HG02943 (cell line): ENCODE measurements at regions not wholly inside any gene's neighbourhood (a gene's known extent, or its start where the extent isn't known, plus 50 kb on each side); places are given as distances from the start of the nearest gene placed in this dataset.
"Not testable (repeated sequence)": the region's sequence is repeated elsewhere in the genome, so short reads cannot be mapped to it uniquely, and the experiment has no call there.

Experiments used
- ATAC-seq: cut with Tn5 transposase; IDR thresholded peaks from one replicate; pipeline ENCODE4 v1.9.1; 2021; ENCODE audit warnings: mild to moderate bottlenecking, low read depth, moderate library complexity; ENCODE audit not compliant: unreplicated experiment

- ATAC-seq = not testable (repeated sequence)
These were observed 67.8 kb downstream of the MRPL36 start for GRCh38 chr5:1731855-1732237.

DNA sequence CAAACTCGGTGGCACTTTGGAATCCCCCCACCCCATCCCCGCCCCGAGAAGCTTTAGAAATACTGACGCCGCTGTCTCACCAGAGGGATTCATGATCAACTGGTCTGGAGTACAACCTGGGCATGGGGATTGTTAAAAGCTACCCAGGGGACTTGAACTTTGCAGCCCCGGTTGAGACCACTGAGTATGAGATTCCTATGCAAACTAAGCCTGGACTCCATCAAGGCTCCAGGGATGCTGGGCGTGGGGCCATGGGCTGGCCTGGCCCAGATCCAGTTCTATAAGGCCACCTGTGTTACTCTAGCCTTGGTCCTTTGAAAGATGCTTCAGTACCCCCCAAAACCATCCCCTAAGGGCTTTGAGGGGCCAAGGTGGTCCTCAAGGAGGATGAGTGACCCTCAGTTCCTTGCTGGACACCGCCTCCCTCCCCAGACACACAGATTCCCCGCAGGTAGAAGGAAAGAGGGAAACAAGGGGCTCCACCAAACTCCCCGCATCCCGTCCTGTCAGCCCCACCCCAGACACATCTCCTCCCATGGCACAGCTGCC is 68.5 kb downstream of the MRPL36 start:
- no peak for ATAC-seq

DNA sequence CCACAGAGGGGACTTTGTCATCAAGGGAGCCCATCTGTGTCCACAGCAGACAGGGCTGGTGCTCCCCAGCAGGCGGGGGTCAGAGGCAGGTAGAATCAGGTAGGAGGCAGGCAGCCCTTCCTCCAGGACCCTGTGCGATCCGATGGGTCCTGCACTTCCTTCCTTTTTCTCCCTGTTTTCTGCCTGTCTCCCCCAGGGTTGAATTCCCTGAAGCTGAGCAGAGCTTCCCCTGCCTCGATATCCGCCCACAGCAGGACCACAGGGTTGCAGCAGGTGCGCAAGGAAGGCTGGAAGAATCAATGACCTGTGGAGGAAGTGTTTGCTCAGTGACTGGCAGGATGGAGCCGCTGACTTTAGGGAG is 69.2 kb downstream of the MRPL36 start:
- ATAC-seq = no peak

DNA sequence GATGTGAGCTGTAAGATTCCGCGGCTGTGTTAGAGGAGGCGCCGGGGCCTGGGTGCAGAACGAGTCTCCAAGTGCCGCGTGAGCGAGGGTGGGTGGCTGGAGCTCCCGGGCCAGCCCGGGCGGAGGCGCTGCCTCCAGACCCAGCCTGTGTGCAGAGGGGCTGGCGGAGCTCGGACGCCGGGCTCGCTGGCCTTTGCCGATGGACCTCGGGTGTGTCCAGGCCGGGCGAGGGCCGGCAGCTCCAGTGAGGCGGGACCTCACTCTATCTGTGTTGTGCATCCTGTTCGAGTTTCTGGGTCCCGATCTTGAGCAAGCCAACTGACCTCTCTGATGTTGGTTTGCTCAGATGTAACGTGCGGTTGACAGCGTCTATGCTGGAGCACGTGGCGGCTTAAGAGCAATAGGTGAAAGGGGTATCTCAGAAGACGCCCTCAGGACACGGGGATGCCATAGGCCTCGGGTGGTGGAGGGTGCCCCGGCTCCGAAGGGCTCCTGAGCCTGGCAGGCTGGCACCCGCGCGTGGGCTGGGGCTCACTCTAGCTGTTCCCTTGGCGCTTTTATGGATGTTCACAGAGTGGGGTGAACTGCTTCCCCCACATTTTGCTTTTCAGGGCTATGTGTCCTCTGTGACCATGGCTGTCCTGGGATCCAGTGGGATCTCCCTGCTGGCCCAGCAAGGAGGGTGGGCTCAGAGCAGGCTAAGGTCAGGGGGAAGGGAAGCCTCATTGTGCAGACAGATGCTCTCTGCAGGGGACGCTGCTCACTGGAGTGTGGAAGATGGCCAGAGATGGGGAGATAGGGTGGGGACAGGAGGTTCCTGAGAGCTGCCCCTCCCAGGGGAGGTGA is 69.8 kb downstream of the MRPL36 start:
- no peak for ATAC-seq

DNA sequence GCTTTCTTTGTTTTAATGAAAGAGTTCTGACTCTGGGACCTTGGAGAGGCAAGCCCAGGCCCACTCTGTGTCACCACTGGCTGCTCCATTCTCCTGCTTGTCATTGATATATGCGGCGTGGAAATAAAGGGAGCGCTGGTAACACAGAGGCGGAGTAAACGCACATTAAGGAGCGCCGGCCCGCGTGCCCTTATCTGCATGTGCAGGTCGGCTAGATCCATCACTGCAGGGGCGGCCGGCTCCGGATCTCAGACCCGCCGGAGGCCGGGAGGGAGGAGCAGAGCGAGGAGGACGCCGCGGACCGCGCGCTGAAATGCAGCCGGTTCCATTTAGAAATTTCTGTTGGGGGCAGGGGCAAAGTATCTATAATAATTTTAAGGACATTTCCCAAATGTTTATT is 70.8 kb downstream of the MRPL36 start:
- ATAC-seq = no peak

GRCh38 chr5:1727571-1727970 is 72.1 kb downstream of the MRPL36 start:
- no peak for ATAC-seq

- no peak for ATAC-seq
These were observed 72.7 kb downstream of the MRPL36 start for GRCh38 chr5:1726956-1727355.

GRCh38 chr5:1726469-1726865 is 73.2 kb downstream of the MRPL36 start:
- ATAC-seq = no peak

DNA sequence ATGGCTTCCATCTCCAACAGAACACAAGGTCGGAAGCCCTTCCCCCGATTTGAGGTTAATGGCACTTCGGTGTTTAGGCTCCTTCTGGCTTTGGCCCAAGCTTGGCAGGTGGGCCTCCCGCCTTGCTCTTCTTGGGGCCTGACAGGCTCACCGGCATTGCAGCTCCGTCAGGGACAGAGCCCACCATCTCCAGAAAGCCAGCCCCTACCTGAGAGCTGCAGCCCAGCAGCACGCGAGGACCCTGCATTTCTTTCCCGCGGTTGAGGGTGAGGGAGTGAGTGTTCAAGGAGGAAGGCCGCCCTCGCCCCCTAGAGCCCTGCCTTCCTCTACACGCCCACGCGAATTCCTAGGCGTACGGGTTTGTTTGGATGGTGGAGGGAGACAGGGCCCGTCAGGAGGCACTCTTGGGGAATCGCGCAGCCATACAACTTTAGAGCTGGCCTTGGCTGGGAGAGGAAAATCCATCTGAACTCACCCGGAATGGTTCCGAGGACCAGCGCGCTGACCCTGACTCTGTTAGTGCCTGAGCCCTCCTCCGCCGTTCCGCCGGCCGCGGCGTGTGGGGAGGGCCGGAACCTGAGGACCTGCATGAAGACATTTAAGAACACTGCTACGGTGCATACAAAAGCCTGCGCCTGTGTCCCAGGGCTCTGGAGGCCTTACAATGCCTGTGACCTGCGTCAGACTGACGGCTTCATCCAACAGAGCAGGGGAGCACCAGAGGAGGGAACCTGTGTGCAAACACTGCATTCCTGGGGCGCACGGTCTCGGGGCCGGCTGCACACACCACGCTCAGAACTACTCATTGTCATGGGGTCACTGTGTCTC is 73.8 kb downstream of the MRPL36 start:
- no peak for ATAC-seq

GRCh38 chr5:1724822-1725602 is 74.6 kb downstream of the MRPL36 start:
- no peak for ATAC-seq

GRCh38 chr5:1723957-1724821 is 75.4 kb downstream of the MRPL36 start:
- no peak for ATAC-seq

GRCh38 chr5:1723476-1723875 is 76.2 kb downstream of the MRPL36 start:
- no peak for ATAC-seq

DNA sequence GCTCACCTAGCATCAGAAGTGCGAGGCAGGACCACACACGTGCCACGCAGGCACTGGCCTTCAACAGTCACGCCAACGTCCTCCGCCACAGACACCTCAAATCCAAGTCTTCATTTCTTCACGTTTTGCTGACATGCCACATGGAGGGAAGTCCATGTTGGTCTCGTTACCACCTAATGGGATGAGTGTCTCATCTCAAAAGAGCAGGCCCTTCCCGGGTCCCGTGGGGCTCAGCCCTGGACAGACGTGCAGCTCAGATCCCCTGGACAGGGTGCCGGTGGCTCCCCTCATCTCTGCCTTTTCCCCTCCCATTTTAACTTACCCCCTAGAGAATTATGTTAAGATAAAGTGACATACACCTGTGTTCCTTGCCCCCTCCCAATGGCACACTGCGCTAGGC is 76.8 kb downstream of the MRPL36 start:
- no peak for ATAC-seq

- ATAC-seq = no peak
These were observed 79.1 kb downstream of the MRPL36 start for GRCh38 chr5:1720396-1721110.

DNA sequence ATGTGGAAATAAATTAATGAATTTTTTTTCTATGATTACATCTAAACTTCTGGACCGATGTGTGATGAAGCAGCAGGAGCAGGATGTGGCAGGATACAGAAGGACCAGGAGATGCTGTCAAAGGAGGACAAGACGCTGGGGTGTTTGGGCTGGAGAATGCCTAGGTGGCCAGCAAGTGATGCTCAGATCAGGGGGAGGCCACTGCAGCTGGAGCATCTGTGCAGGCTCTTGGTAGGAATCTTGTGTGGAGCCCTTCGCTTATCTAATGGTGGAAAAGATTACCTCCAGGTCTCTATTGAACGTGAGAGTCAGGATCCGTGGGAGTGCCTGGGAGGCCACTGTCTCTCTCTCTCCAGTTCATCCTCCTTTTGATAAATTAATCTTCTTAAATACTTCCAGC is 79.8 kb downstream of the MRPL36 start:
- no peak for ATAC-seq

DNA sequence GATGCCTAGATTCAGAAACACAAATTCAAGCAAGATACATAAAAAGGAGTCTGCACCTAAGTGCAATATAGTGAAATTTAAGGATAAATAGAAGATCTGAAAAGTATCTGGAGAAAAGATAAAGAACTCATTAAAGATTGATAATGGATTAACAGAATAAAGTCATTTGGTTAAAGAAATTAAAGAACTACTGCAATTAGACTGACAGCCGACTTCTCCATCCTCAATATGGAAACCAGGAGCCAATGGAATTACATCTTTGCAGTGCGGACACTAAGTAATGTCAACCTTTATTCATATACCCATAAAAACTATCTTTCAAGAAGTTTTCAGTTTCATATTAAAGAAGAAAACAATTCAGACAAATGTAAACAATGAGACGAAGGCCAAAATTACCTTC is 81.0 kb downstream of the MRPL36 start:
- no peak for ATAC-seq

GRCh38 chr5:1710091-1710490 is 89.5 kb downstream of the MRPL36 start:
- not testable (repeated sequence) for ATAC-seq

- ATAC-seq = no peak
These were observed 90.3 kb downstream of the MRPL36 start for GRCh38 chr5:1709171-1709803.
